NAMALWA (cell line): ENCODE measurements at regions not wholly inside any gene's neighbourhood (a gene's known extent, or its start where the extent isn't known, plus 50 kb on each side); places are given as distances from the start of the nearest gene placed in this dataset.
"Not testable (repeated sequence)": the region's sequence is repeated elsewhere in the genome, so short reads cannot be mapped to it uniquely, and the experiment has no call there.

Experiments used
- DNase-seq: peaks from one replicate; pipeline ENCODE4 v3.0.0-alpha.2; 2015; ENCODE audit warnings: low spot score

GRCh38 chr3:159366476-159366875 is 564.6 kb downstream of the MFSD1 start:
- DNase-seq: no peak

- no peak for DNase-seq
Observed at GRCh38 chr3:159371961-159372360, 570.1 kb downstream of the MFSD1 start.

GRCh38 chr3:159378396-159379194 is 576.7 kb downstream of the MFSD1 start:
- no peak for DNase-seq

GRCh38 chr3:159380891-159381290 is 579.0 kb downstream of the MFSD1 start:
- no peak for DNase-seq

- no peak for DNase-seq
Observed at GRCh38 chr3:159390656-159391212, 588.9 kb downstream of the MFSD1 start.

GRCh38 chr3:159397683-159398082 is 591.0 kb upstream of the IL12A start:
- not testable (repeated sequence) for DNase-seq

- no peak for DNase-seq
Observed at GRCh38 chr3:159401069-159401468, 587.6 kb upstream of the IL12A start.

- DNase-seq: not testable (repeated sequence)
Observed at GRCh38 chr3:159409711-159410110, 578.9 kb upstream of the IL12A start.

GRCh38 chr3:159413319-159413718 is 575.3 kb upstream of the IL12A start:
- DNase-seq: no peak

GRCh38 chr3:159416856-159417255 is 571.8 kb upstream of the IL12A start:
- no peak for DNase-seq

- DNase-seq: no peak
Observed at GRCh38 chr3:159417761-159418160, 570.9 kb upstream of the IL12A start.

GRCh38 chr3:159418571-159419526 is 569.8 kb upstream of the IL12A start:
- no peak for DNase-seq

GRCh38 chr3:159429702-159430101 is 558.9 kb upstream of the IL12A start:
- no peak for DNase-seq

GRCh38 chr3:159432682-159433340 is 555.8 kb upstream of the IL12A start:
- DNase-seq: no peak

GRCh38 chr3:159439346-159439745 is 549.3 kb upstream of the IL12A start:
- DNase-seq: no peak

GRCh38 chr3:159441279-159441678 is 547.4 kb upstream of the IL12A start:
- DNase-seq: no peak

GRCh38 chr3:159443266-159443665 is 545.4 kb upstream of the IL12A start:
- DNase-seq: no peak

- no peak for DNase-seq
Observed at GRCh38 chr3:159447841-159448240, 540.8 kb upstream of the IL12A start.

GRCh38 chr3:159448902-159449301 is 539.7 kb upstream of the IL12A start:
- no peak for DNase-seq

GRCh38 chr3:159451067-159451466 is 537.6 kb upstream of the IL12A start:
- no peak for DNase-seq

GRCh38 chr3:159451482-159451881 is 537.2 kb upstream of the IL12A start:
- no peak for DNase-seq

GRCh38 chr3:159453036-159453435 is 535.6 kb upstream of the IL12A start:
- DNase-seq: no peak
